HG03066 (cell line): ENCODE measurements at regions not wholly inside any gene's neighbourhood (a gene's known extent, or its start where the extent isn't known, plus 50 kb on each side); places are given as distances from the start of the nearest gene placed in this dataset.
"Not testable (repeated sequence)": the region's sequence is repeated elsewhere in the genome, so short reads cannot be mapped to it uniquely, and the experiment has no call there.

Experiments used
- ATAC-seq: cut with Tn5 transposase; IDR thresholded peaks from one replicate; pipeline ENCODE4 v1.9.1; 2021; ENCODE audit warnings: low read depth; ENCODE audit not compliant: unreplicated experiment

DNA sequence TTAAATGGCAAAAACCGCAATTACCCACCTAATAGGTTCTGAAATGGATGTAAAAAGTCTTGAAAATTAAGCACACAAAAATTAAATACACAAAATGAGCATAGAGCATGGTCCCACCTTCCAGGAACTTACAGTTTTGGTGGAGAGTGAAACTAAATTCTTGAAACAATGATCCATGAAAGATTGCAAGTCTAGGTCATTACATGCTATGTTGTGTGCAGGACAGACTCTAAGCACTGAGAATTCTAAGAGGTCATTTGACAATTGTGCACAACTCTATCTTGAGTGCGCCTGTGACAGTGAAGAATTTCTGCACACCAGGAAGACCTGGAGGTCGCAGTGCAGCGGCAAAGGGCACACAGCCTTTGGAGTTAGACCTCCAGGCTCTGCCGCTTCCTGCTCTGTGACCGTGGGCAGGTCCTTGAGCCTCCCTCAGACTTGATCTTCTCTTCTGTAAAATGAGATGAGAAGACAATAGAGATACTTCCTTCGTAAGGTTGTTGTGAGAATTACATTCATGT lies 153.3 kb upstream of the TPM1 start:
- ATAC-seq = no peak

DNA sequence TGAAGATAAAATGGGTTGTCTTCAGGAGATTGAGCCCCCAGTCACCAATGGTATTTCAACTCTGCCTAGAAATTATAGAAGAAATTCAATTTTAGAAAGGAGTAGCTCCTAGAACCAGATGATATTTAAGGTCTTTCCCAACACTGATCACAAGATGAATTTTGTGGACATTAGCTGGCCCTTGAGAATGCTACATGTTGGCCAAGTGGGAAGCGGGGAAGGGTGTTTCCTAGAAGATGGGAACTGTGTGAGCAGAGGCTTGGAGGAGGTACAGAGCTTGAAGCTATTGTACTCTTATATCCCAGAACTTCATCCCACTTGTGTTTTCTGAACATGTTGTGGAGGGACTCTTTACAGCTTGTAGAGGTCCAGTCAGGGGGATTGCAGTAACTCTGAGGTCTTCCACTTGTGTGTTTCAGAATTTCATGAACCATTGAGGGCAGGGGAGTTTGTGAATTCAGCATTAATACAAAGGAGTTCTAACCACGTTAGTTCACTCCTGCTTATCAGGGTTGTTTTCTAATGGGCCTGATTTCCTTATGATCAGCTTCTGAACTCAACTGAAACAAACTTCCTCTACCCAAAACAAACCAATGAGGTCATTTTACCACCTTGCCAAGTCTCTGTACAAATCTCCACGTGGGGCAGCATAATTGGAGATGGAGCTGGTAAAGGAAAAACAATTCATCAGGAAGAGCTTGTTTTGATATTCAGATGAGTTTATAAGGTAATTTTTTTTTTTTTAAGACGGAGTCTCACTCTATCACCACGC lies 152.6 kb upstream of the TPM1 start:
- ATAC-seq = no peak

DNA sequence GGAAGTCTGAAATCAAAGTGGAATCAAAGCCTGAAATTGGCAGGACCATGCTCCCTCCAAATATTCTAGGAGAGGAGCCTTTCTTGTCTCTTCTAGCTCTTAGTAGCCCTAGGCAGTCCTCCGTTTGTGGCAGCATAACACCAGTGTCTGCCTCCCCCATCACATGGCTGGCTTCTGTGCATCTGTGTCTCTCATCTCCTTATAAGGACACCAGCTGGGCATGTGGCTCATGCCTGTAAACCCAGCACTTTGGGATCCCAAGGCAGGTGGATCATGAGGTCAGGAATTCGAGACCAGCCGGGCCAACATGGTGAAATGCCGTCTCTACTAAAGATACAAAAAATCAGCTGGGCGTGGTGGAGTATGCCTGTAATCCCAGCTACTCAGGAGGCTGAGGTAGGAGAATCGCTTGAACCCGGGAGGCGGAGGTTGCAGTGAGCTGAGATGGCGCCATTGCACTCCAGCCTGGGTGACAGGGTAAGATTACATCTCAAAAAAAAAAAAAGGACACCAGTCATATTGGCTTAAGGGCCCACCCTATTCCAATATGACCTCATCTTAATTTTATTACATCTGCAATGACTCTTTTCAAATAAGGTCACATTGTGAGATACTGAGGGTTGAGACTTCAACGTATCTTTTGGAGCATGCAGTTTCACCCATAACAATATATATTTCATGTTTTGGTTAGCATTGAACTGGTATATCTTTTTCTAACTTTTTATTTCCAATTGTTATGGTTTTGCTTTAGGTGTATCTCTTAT lies 148.0 kb upstream of the TPM1 start:
- ATAC-seq = no peak

DNA sequence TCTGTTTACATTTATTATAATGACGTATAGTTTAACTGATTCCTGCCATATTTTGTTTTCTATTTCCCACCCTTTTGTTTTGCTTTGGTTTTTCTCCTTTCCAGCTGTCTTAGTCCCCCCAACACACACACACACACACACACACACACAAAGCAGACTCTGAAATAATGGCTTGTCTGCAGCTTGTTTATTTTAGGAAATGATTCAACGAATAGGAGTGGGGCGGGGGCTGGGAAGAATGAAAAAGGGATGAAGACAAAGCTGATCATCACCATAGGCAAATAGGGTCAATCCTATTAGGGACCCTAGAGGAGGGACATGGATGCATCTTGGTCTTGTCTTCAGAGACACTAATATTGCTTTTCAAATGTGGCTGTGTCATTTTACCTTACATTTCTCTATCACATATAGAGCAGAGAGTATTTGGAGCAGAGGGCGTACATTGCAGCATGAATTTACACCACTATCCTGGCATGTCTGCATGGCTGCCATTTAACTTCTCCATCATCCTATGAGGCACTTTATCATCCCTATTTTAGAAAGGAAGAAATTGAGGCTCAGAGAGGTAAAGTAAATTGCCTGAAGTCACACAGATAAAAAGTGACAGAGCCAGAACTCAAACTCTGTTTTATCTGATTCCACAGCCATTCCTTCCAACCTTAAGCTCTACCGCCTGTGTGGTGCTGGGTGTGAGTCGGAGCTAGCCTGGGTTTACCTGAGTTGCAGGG lies 147.2 kb upstream of the TPM1 start:
- no peak for ATAC-seq

DNA sequence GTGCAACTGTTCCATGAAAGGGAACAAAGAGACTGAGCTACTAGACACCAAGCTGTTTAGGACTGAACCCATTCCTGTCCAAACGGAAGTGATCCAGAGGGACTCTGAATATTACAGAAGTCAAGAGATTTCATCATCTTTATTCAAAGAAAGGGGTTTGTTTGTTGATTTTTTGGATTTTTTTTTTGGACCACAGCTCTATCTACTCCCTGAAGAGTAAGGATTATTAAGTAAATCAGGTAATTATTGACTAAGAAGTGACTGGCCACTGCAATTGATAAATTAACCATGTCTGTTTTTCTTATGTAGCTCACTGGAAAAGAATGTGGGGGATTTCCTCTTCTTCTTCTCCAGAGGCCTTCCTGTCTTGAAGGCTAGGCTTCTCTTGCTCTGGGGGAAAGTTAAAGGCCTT lies 146.6 kb upstream of the TPM1 start:
- no peak for ATAC-seq

DNA sequence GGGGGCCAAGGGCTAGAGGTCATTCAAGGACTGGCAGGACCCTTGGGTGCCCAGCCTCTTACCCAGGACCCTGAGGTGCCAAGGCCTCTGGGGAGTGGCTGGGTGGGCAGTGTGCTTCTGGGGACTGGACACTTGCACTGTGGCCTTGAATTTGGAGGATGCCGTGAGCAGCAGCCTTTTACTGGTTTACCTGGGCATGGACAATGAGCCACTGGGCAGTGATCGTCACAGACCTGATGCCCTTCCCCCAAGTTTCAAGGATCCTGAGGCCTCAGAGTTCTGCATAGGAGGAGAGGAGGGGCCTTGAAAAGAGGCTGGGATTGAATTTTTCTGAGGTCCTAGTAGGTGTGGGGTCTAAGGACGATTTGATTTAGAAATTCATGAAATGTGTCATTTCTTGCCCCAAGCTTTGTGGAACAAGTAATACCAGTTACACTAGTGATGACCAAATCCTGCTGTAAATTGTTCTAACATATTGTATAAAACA lies 146.1 kb upstream of the TPM1 start:
- ATAC-seq = no peak

DNA sequence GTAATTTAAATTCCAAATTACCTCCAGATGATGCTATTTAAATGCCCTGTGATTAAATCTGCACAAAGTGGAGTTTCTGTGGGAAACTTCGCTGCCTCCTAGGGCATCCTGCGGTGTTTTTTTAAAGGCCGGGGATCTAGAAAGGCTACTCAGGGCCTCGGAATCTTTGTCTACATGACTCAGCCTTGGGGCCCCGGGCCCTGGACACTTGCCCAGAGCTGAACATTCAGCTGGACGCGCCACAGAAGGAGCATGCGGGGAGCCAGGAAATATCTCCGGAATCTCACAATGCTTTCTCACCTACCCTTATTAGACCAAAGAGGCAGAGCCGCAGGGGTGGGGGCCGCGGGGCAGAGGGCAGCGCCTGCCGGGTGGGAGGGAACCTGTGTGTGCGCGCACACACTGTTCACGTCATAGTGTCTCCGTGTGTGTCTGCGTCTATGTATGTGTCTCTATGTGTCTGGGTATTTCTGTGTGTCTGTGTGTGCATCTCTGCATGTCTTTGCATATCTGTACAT lies 145.5 kb upstream of the TPM1 start:
- no peak for ATAC-seq

DNA sequence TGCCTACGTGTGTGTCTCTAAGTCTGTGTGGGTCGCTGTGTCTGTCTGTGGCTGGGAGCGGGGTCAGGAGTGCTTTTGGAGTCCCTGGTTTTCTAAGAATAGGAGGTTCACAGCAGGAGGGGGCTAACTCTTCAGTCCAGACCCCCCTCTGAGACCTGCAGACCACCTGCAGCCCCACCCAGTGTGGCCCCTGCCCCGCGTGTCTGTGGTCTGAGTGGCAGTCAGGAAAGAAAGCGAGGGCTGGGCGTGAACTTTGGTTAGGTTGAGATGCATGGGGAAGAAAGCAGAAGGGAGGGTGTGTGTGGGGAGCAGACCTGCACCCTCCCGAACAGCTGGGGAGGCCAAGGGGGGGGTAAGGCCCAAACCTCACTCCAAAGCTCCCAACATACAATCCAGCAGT lies 144.9 kb upstream of the TPM1 start:
- no peak for ATAC-seq

DNA sequence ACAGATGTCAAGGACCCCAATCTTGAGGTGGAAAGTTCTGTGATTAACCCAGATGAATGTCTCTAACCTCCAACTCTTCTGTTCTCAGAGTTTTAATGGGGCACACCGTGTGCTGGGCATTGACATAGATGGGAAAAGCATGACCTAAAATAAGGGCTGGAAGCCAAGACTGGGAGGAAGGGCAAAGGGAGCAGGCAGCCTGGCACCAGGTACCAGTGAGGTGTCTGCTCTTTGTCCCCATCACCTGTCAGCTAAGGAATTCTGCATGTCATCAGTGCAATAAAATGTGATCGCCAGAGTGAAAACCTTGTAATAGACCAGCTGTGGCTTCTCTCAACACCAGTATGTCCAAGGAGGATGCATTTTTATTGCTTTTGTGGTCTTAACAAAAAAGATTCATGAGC lies 143.5 kb upstream of the TPM1 start:
- ATAC-seq = no peak

DNA sequence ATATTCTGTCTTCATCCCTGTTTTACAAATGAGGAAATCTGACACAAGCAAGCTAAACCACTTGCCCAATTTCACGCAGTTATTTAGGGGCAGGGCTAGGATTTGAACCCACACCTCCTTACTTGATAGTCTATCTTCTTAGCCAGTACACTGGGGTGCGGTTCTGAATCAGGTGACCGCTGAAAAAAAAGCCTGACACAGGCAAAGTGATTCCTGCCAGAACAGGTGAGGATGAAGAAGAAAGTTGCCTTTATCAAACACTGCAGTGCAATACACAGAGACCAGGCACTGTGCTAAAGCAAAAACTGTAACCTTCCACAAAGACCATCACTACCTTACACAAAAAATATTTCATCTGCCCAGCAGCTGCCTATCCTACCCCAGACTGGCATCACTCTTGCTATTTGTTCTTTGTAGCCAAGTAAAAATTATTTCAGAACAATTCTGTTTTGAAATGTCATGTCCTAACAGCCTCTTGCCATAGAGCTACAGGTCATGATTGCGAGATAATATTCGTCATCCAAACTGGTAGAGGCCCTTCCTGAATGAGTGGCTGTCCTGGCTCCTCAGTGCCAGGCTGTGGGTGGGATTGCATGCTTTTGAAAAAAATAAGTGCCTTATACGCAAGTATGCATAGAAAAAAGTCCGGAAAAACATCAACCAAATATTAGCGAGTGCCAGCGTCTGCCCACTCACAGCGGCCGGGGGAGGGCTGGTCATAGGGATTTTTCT lies 142.3 kb upstream of the TPM1 start:
- ATAC-seq = no peak

DNA sequence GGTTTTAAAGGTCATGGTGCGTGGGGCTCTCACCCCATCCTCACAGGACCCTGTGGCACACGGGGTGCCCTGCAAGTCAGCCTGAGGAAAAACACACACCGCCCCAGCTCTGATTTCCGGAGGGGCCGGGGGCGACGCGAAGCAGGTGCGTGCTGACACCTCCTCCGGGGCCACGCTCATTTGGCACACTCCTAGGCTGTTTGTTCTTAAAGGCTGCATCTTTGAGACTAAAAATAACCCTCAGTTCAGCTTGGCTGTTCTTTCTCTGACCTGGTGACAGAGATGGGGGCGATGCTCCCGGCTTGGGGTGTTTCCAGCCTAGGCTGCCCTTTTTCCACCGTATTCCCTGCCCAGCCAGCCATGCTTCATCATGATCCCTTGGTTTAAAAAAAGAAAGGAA lies 141.5 kb upstream of the TPM1 start:
- no peak for ATAC-seq

DNA sequence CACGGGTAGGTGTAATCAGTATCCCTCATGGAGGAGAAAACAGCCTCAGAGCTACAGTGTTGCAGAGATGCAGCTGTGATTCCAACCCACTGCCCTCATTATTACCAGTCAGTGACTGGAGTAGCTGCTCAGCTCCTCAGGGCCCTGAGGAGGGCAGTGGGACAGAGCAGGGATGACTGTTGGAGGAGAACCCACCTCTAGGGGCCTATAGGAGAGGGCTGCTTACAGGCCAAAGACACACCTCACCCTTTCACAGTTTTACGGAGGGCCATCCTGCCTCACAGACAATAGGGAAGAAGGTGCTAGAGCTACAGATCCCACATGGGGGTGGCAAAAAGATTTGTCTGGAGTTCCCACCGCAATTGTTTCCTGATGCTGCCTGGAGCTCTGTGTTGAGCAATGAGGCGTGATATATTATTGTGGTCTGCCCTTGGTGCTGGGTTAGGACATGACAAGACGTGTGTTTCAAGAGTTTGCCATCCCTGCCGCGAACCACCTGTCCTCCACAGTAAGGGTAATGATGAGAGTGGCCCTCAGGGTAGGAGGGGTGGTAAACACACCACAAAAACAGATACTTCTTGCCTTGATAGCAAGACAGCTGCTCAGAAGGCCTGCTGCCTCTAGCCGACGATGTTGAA lies 140.5 kb upstream of the TPM1 start:
- ATAC-seq = no peak

DNA sequence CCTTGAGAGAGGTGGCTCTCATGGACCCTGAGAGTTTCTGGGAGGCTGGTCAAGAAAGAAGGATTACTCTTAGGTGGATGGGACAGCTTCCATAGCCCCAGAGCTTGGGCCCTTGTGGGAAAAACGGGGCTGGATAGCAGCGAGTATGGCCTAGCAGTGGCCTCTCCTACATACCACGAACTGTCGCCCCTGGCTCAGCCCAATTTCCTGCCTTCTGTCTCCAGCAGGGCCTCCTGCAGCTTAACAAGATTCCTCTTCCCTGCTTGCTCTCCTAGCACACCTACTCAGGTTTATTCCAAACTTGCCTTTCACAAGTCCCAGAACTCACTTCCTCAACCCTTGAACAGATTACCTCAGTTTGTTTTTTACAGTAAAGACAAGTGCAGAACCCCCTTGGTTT lies 139.7 kb upstream of the TPM1 start:
- ATAC-seq = no peak

DNA sequence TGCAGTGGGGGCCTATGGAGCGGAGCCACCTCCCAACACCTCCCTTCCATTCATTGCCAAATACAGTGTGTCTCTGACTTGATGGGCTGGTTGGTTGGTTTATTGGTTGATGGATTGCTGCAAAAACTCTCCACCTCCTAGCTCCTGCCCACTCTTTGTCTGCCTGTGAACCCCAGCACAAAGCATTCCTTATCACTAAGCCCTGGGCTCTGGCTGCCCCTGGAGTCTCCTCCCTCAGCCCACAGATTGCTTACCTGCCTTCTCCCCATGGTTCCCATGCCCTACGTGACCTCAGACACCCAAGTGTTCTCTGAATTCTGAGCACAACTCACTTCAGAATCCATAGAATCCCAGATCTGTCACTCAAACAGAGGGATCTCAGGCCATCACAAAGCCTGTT lies 139.1 kb upstream of the TPM1 start:
- ATAC-seq = no peak

DNA sequence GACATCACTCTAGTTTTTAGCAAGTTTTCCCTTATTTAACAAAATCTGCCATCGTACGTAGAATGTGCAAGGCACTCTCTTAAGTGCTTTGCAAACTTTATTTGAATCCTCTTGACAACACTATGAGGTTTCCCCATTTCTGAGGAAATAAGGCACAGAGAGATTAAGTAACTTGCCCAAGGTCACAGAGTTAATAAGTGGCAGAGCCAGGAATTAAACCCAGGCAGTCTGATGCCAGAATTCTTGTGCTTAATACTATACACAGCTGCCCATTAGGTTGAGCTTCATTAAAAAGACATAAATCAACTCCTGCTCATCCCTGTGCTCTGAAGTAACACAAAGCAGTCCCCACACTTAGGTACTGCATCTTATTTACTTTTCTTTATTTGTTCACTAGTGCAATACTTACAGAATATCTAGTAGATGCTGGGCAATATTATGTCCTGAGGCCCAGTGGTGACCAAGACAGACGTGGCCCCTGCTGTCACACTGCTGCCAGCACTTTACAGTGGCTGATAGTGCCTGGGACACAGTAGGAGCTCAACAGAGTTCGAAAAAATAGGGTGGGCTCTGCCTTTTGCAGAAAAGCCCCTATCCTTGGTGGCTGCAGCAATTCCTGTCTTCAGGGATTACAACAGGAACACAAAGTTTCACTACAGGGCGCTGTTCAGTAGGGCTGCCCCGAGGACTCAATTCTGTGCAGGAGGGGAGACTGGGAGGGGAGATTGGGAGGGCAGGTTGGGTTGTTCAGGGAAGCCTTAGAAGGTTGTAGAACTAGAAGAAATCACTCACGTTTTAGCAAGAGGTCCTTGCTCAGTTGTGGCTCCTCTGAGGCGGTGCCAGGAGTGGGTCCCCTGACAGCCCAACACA lies 138.3 kb upstream of the TPM1 start:
- ATAC-seq = no peak

DNA sequence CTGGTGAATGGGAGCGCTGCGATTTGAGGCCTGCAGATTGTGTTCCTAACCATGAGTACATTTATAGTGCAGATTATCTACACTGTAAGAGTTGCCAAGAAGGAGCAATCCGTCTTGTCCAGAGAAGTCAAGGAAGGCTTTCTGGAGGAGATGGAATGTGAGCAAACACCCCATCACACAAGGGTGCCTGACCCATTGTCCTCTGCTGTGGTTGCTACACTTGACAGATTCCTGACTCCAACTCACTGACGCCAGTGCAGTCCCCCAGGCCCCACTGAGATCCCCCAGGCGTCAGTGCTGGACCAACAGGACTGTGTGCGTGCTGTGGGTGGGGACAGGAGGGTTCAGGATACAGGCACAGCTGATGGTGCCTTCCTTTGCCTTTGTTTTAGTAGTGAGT lies 135.9 kb upstream of the TPM1 start:
- no peak for ATAC-seq

DNA sequence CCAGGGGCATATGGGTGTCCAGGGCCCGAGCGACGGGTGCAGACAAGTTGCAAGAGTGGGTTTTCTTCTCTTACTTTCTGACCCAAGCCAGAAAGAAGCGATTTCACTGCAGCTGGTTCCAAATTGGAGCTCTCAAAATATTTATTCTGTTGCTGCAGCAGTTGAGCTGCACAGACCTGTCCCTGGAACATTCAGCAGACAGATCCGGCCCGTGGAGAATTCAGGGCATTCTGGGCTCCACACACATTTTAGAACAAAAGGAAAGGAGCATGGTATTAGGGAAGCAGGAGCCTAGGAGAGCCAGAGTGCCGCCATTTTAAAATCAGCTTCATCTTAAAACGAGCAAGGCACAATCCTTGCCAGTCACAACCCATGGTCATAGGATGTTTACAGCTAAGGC lies 135.3 kb upstream of the TPM1 start:
- no peak for ATAC-seq

DNA sequence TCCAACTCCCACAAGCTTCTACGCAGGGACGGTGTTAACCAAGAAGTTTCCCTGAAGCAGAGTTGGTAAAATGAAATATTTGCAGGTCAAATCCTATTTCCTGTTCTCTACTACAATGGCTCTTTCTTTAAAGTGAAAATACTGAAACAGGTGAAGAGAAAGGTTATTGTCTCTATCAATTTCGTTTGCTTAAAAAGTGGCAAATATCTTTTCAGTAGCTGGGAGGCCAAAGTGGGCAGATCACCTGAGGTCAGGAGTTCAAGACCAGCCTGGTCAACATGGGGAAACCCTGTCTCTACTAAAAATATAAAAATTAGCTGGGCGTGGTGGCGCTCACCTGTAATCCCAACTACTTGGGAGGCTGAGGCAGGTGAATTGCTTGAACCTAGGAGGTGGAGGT lies 134.2 kb upstream of the TPM1 start:
- ATAC-seq = not testable (repeated sequence)

DNA sequence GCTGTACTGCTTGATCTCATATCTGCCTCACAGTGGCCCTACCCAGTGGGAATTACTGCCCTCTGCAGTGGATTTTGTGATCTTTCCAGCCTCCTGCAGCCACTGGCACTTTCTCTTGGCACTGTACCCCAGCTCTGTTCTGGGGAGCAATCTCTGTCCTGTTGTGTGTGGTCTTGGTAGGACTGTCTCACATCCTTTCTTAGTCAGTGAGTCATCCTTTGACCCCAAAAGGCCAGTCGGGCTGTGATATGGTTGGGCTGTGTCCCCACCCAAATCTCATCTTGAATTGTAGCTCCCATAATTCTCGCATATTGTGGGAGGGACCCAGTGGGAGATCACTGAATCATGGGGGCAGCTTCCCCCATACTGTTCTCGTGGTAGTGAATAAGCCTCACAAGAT lies 133.3 kb upstream of the TPM1 start:
- ATAC-seq = no peak
